Mesenchymal stem cell (in vitro differentiated cells and primary cell): ENCODE measurements at regions not wholly inside any gene's neighbourhood (a gene's known extent, or its start where the extent isn't known, plus 50 kb on each side); places are given as distances from the start of the nearest gene placed in this dataset.

Experiments
- DNase-seq: peaks from one replicate; pipeline ENCODE4 v3.0.0-alpha.2; 2013
- H2AFZ ChIP-seq: one replicate; pipeline ENCODE4 v1.6.1; 2013; ENCODE audit warnings: low read depth, mild to moderate bottlenecking, control low read depth, inconsistent platforms, low read length, moderate library complexity
- H2AK5ac ChIP-seq: 2 replicates; pipeline ENCODE4 v1.6.1; 2013; ENCODE audit warnings: low read length, moderate library complexity, mild to moderate bottlenecking, inconsistent platforms; ENCODE audit not compliant: severe bottlenecking
- H2BK120ac ChIP-seq: one replicate; pipeline ENCODE4 v1.6.1; 2013; ENCODE audit warnings: low read depth, mild to moderate bottlenecking, inconsistent platforms, low read length, moderate library complexity
- H2BK12ac ChIP-seq, 2 experiments: one replicate each; pipeline ENCODE4 v1.6.1; 2013; ENCODE audit warnings: inconsistent platforms in 2 of 2, low read length in 2 of 2, mild to moderate bottlenecking in 2 of 2, moderate library complexity in 2 of 2, control low read depth in 1 of 2
- H2BK15ac ChIP-seq: one replicate; pipeline ENCODE4 v1.6.1; 2013; ENCODE audit warnings: mild to moderate bottlenecking, low read depth, inconsistent platforms; ENCODE audit not compliant: poor library complexity, severe bottlenecking
- H2BK5ac ChIP-seq: 2 replicates; pipeline ENCODE4 v1.6.1; 2013; ENCODE audit warnings: low read depth, mild to moderate bottlenecking, low read length, control low read depth, inconsistent platforms; ENCODE audit not compliant: poor library complexity, severe bottlenecking
- H3K14ac ChIP-seq, 2 experiments: one replicate each; pipeline ENCODE4 v1.6.1; 2013; ENCODE audit warnings: inconsistent platforms in 2 of 2, low read length in 2 of 2, control low read depth in 1 of 2, mild to moderate bottlenecking in 1 of 2, moderate library complexity in 1 of 2
- H3K18ac ChIP-seq, 2 experiments: one replicate each; pipeline ENCODE4 v1.6.1; 2013; ENCODE audit warnings: inconsistent platforms in 2 of 2, low read length in 2 of 2, control low read depth in 1 of 2, low read depth in 1 of 2, mild to moderate bottlenecking in 1 of 2
- H3K23ac ChIP-seq, 2 experiments: one replicate each; pipeline ENCODE4 v1.6.1; 2013; ENCODE audit warnings: inconsistent platforms in 2 of 2, low read length in 2 of 2, mild to moderate bottlenecking in 2 of 2, moderate library complexity in 2 of 2, control low read depth in 1 of 2
- H3K27ac ChIP-seq: 2 replicates; pipeline ENCODE4 v1.5.1; 2013; ENCODE audit warnings: mild to moderate bottlenecking, moderate library complexity, low read length, control low read depth, inconsistent platforms; ENCODE audit not compliant: poor library complexity, severe bottlenecking
- H3K27me3 ChIP-seq, 2 experiments: 2 replicates each; pipeline versions ENCODE4 v1.6.1 to v1.7.0; 2013; ENCODE audit warnings: low read length in 2 of 2, mild to moderate bottlenecking in 2 of 2, moderate library complexity in 2 of 2, control low read depth in 1 of 2, inconsistent platforms in 1 of 2; ENCODE audit not compliant: control insufficient read depth in 1 of 2, insufficient read depth in 1 of 2
- H3K36me3 ChIP-seq, 2 experiments: 2 replicates each; pipeline versions ENCODE4 v1.6.1 to v1.7.0; 2013; ENCODE audit warnings: low read length in 2 of 2, control low read depth in 1 of 2, inconsistent platforms in 1 of 2, low read depth in 1 of 2, mild to moderate bottlenecking in 1 of 2; ENCODE audit not compliant: insufficient read depth in 2 of 2, control insufficient read depth in 1 of 2
- H3K4ac ChIP-seq, 2 experiments: one replicate each; pipeline ENCODE4 v1.6.1; 2013; ENCODE audit warnings: inconsistent platforms in 2 of 2, low read length in 2 of 2, mild to moderate bottlenecking in 2 of 2, moderate library complexity in 2 of 2, control low read depth in 1 of 2, low read depth in 1 of 2
- H3K4me1 ChIP-seq: 2 replicates; pipeline ENCODE4 v1.6.1; 2013; ENCODE audit warnings: low read depth, low read length, control low read depth; ENCODE audit not compliant: control insufficient read depth, insufficient read depth
- H3K4me2 ChIP-seq: 2 replicates; pipeline ENCODE4 v1.6.1; 2013; ENCODE audit warnings: low read length, mild to moderate bottlenecking, inconsistent platforms; ENCODE audit not compliant: poor library complexity, severe bottlenecking
- H3K4me3 ChIP-seq, 2 experiments: 2 replicates each; pipeline versions ENCODE4 v1.5.1 to v1.7.0; 2013; ENCODE audit warnings: low read length in 2 of 2, mild to moderate bottlenecking in 2 of 2, control low read depth in 1 of 2, low read depth in 1 of 2; ENCODE audit not compliant: insufficient read depth in 1 of 2
- H3K79me1 ChIP-seq: replicated peaks from 2 replicates; pipeline ENCODE4 v1.6.1; 2013; ENCODE audit warnings: mild to moderate bottlenecking, control low read depth, low read length, inconsistent platforms; ENCODE audit not compliant: poor library complexity, severe bottlenecking
- H3K9ac ChIP-seq: 2 replicates; pipeline ENCODE4 v1.7.0; 2013; ENCODE audit warnings: mild to moderate bottlenecking, low read length, moderate library complexity
- H3K9me3 ChIP-seq: 2 replicates; pipeline ENCODE4 v1.7.0; 2013; ENCODE audit warnings: mild to moderate bottlenecking, low read length; ENCODE audit not compliant: control insufficient read depth
- H4K8ac ChIP-seq: one replicate; pipeline ENCODE4 v1.6.1; 2013; ENCODE audit warnings: inconsistent platforms, mild to moderate bottlenecking, low read length, moderate library complexity
- H4K91ac ChIP-seq: one replicate; pipeline ENCODE4 v1.6.1; 2013; ENCODE audit warnings: mild to moderate bottlenecking, low read length, inconsistent platforms
- WGBS: methylation state at CpG from one replicate; pipeline ENCODE4 v1.1.7; 2013; ENCODE audit warnings: mixed read lengths; 5-methylcytosine and 5-hydroxymethylcytosine counted together

DNA sequence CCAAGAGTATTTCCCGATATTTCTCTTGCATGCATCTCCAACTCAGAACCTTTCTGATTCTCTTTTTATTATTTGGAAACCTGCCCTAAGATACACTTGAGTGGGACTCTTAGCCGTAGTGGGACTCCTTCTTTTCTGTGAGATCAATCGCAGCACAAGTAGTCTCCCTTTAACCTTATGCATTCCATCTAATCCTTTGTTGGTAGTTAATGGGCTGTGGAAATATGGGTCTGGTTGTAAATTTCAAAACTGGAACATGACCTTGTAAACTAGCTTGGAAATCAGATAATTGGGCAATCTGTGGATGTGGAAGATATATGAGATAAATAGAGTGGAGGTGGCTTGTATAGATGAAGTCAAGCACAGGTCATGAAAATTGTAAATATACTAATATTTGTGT lies 350.0 kb downstream of the NDFIP2 start:
- no peaks in the 10 kb centered on the region for H3K79me1 ChIP-seq
- DNase-seq: no peak
- no peak overlapping the region for H4K91ac ChIP-seq
- H3K27me3 ChIP-seq: no peaks in the 10 kb centered on the region
- H3K14ac ChIP-seq: no peak overlapping the region
- H2AFZ ChIP-seq: no peak overlapping the region
- H2BK12ac ChIP-seq: no peak overlapping the region
- no peak overlapping the region for H2AK5ac ChIP-seq
- no peak overlapping the region for H3K4ac ChIP-seq
- H3K27ac ChIP-seq: no peak overlapping the region
- no peaks in the 10 kb centered on the region for H3K4me1 ChIP-seq
- no peaks in the 10 kb centered on the region for H3K9me3 ChIP-seq
- no peaks in the 10 kb centered on the region for H3K36me3 ChIP-seq
- no peak overlapping the region for H2BK15ac ChIP-seq
- no peak overlapping the region for H3K23ac ChIP-seq
- H3K18ac ChIP-seq: no peak overlapping the region
- no peak overlapping the region for H4K8ac ChIP-seq
- no peak overlapping the region for H2BK5ac ChIP-seq
- 100% methylated on average over 2 of the region's 3 CpGs for WGBS
- H3K4me3 ChIP-seq: no peak overlapping the region
- no peak overlapping the region for H3K9ac ChIP-seq
- H3K4me2 ChIP-seq: no peak overlapping the region
- no peak overlapping the region for H2BK120ac ChIP-seq

DNA sequence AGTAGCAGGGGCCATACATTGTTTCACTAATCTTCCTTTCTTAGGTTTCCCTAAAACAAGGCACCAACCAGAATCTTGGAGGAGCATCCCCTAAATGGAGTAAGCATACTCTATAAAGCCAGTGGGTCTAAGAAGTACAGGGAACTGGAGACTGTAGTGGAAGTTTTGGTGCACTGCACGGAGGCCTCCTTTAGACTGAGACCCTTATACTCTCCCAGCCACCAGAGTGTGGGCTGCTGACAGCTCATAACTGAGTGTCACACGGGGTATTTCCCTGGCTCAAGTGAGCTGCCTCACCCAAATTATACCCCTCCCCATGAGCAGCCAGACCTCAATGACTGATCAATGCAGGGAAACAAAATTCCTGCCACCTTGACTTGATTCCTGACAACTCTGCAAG lies 349.5 kb downstream of the NDFIP2 start:
- H2BK15ac ChIP-seq: no peak overlapping the region
- H3K4me3 ChIP-seq: no peak overlapping the region
- no peaks in the 10 kb centered on the region for H3K79me1 ChIP-seq
- H2BK120ac ChIP-seq: no peak overlapping the region
- H2BK5ac ChIP-seq: no peak overlapping the region
- H2AFZ ChIP-seq: no peak overlapping the region
- H4K91ac ChIP-seq: no peak overlapping the region
- no peak overlapping the region for H4K8ac ChIP-seq
- WGBS: 91% methylated on average over 2 of the region's 2 CpGs
- no peak overlapping the region for H2BK12ac ChIP-seq
- no peaks in the 10 kb centered on the region for H3K27me3 ChIP-seq
- no peak overlapping the region for H3K4me2 ChIP-seq
- no peaks in the 10 kb centered on the region for H3K9me3 ChIP-seq
- no peaks in the 10 kb centered on the region for H3K36me3 ChIP-seq
- H2AK5ac ChIP-seq: no peak overlapping the region
- H3K9ac ChIP-seq: no peak overlapping the region
- H3K23ac ChIP-seq: no peak overlapping the region
- H3K4me1 ChIP-seq: no peaks in the 10 kb centered on the region
- no peak overlapping the region for H3K4ac ChIP-seq
- no peak for DNase-seq
- H3K27ac ChIP-seq: no peak overlapping the region
- H3K18ac ChIP-seq: no peak overlapping the region
- no peak overlapping the region for H3K14ac ChIP-seq

DNA sequence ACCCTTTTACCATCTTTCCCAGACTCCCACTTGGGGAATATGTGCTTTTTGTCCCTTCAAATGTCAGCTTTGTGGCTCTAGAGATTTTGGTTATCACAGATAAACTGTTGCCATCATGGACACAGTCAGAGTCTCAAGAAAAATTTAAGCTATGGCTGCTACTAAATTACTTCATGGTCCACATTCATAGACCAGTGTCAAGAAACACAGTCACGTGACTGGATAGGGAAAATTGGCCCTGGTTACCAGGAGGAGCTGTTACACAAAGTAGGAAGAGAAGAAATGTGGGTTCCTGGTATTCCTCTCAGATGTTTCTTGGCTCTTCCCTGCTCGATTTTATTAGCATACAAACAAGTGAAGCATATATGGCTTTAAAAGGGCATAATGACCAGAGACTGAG lies 348.9 kb downstream of the NDFIP2 start:
- H3K23ac ChIP-seq: no peak overlapping the region
- H3K4ac ChIP-seq: no peak overlapping the region
- no peak overlapping the region for H3K27ac ChIP-seq
- H3K18ac ChIP-seq: no peak overlapping the region
- H4K91ac ChIP-seq: no peak overlapping the region
- no peak overlapping the region for H3K9ac ChIP-seq
- H3K36me3 ChIP-seq: no peaks in the 10 kb centered on the region
- H2BK12ac ChIP-seq: no peak overlapping the region
- no peak overlapping the region for H4K8ac ChIP-seq
- no peak for DNase-seq
- no peak overlapping the region for H2AK5ac ChIP-seq
- no peak overlapping the region for H3K4me3 ChIP-seq
- no peak overlapping the region for H2BK15ac ChIP-seq
- H3K27me3 ChIP-seq: no peaks in the 10 kb centered on the region
- WGBS: 86% methylated on average over 2 of the region's 2 CpGs
- H3K4me2 ChIP-seq: no peak overlapping the region
- H2BK5ac ChIP-seq: no peak overlapping the region
- H2AFZ ChIP-seq: no peak overlapping the region
- no peaks in the 10 kb centered on the region for H3K4me1 ChIP-seq
- H3K79me1 ChIP-seq: no peaks in the 10 kb centered on the region
- H3K14ac ChIP-seq: no peak overlapping the region
- no peaks in the 10 kb centered on the region for H3K9me3 ChIP-seq
- no peak overlapping the region for H2BK120ac ChIP-seq

DNA sequence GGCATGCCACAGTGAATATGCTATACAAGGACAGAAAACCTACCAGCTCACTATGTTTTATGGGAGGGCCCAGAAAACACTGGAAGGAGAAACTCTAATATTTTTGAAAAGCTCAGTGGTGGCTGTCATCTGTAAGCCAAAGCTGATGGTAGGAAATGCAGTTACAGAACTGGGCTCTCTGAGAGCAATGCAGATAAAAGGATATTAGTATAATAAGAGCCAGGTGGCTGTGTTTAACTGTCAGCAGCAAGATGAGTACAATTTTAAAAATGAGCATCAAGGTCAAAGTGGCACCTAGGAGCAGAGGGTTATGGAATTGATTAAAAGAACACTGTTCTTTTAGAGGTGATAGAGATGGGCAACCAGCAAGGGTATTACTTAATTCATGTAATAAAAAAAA lies 345.0 kb downstream of the NDFIP2 start:
- no peak overlapping the region for H2AK5ac ChIP-seq
- H3K4me2 ChIP-seq: no peak overlapping the region
- no peaks in the 10 kb centered on the region for H3K36me3 ChIP-seq
- H4K91ac ChIP-seq: no peak overlapping the region
- H2AFZ ChIP-seq: no peak overlapping the region
- H3K23ac ChIP-seq: no peak overlapping the region
- no peak overlapping the region for H2BK15ac ChIP-seq
- no peak overlapping the region for H3K4ac ChIP-seq
- DNase-seq: no peak
- H3K14ac ChIP-seq: no peak overlapping the region
- no peak overlapping the region for H2BK5ac ChIP-seq
- no peak overlapping the region for H3K4me3 ChIP-seq
- no peak overlapping the region for H3K27ac ChIP-seq
- H3K79me1 ChIP-seq: no peaks in the 10 kb centered on the region
- H2BK120ac ChIP-seq: no peak overlapping the region
- H4K8ac ChIP-seq: no peak overlapping the region
- H3K9me3 ChIP-seq: no peaks in the 10 kb centered on the region
- H3K4me1 ChIP-seq: no peaks in the 10 kb centered on the region
- no peak overlapping the region for H3K18ac ChIP-seq
- no peaks in the 10 kb centered on the region for H3K27me3 ChIP-seq
- no peak overlapping the region for H2BK12ac ChIP-seq
- H3K9ac ChIP-seq: no peak overlapping the region
